ENCODE measurements at regions not wholly inside any gene's neighbourhood (a gene's known extent, or its start where the extent isn't known, plus 50 kb on each side); places are given as distances from the start of the nearest gene placed in this dataset.
A peak's percentile ranks its signal among the peaks of the same experiment; 100 is the strongest.

DNA sequence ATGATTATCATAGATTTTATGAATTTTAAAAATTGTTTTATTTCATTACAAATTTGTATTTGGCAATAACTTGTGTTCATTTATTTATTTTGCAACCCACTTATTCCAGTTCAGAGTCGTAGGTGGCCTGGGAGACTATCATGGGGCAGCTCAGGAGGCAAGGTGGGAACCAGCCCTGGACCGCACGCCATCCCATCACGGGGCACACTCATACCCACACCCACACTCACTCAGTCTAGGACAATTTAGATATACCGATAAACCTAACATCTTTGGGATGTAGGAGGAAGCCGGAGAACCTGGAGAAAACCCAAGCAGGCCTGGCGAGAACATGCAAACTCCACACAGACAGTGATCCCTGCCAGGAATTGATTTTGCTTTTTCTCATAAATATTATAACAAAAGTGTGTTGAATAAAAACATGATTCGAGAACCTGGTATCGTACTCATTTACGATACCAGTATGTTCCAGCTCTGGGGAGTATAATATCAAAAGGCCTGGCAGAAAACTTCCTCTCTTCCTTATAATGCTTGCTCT lies 205.3 kb downstream of the NFKBIZ start:
- H3K9ac ChIP-seq: no peak overlapping the region
- H3K4me1 ChIP-seq (ENCODE audit: low read depth, poor library complexity, severe bottlenecking): peaks cover 33% of the 10 kb centered on the region
- H3K4me2 ChIP-seq: no peak overlapping the region
- no peaks in the 10 kb centered on the region for H3K36me3 ChIP-seq (ENCODE audit: insufficient read depth)
- no peak overlapping the region for H3K27ac ChIP-seq
- no peaks in the 10 kb centered on the region for H3K79me2 ChIP-seq (ENCODE audit: insufficient read depth, low read depth)
- no peak overlapping the region for H3K4me3 ChIP-seq (IDR thresholded peaks at IDR 0.05; ENCODE audit: insufficient read depth, low read depth, low read length)
- TF ChIP-seq, protein P1, sequence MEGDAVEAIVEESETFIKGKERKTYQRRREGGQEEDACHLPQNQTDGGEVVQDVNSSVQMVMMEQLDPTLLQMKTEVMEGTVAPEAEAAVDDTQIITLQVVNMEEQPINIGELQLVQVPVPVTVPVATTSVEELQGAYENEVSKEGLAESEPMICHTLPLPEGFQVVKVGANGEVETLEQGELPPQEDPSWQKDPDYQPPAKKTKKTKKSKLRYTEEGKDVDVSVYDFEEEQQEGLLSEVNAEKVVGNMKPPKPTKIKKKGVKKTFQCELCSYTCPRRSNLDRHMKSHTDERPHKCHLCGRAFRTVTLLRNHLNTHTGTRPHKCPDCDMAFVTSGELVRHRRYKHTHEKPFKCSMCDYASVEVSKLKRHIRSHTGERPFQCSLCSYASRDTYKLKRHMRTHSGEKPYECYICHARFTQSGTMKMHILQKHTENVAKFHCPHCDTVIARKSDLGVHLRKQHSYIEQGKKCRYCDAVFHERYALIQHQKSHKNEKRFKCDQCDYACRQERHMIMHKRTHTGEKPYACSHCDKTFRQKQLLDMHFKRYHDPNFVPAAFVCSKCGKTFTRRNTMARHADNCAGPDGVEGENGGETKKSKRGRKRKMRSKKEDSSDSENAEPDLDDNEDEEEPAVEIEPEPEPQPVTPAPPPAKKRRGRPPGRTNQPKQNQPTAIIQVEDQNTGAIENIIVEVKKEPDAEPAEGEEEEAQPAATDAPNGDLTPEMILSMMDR (conservative IDR thresholded peaks at IDR 0.05; ENCODE audit: low read depth, low read length): no peak
- no peak overlapping the region for H2AFZ ChIP-seq (ENCODE audit: low read depth)
- H4K20me1 ChIP-seq (ENCODE audit: insufficient read depth): no peaks in the 10 kb centered on the region
- H3K27me3 ChIP-seq (ENCODE audit: insufficient read depth, low read depth): no peaks in the 10 kb centered on the region

DNA sequence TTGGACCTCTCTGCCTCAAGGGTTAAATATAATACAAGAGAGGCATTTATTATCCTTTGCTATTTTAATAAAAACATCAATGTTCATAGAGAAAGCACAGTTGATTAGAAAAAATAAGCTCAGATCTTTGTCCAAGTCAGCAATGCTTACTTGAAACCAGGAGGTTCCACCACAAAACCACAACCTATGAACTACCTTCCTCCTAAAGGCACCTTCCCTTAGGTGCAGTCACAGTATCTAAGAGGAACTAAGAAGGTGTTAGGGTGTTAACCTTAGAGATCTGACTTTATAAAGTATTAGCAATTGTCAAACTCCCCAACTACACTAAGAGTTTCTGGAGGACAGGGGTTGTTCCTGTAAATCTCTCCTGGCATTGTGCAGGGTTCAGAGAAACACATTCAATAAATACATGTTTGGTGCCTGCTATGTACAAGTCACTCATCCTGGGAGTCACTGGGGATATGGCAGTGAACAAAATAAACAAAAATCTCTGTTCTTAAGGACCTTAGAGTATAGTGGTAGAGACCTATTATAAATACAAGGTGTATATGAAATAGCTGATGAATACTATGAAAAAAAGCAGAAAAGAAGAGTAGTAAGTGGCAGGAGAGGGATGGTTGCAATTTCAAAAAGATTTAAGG lies 208.6 kb downstream of the NFKBIZ start:
- Histone ChIP-seq H3K4me3 (IDR thresholded peaks at IDR 0.05; ENCODE audit: insufficient read depth, low read depth, low read length) (no peak overlapping the region), H2AFZ (ENCODE audit: low read depth) (no peak overlapping the region), H3K79me2 (ENCODE audit: insufficient read depth, low read depth) (no peaks in the 10 kb centered on the region), H3K4me2 (peak overlapping the region; percentile 62), H3K36me3 (ENCODE audit: insufficient read depth) (no peaks in the 10 kb centered on the region), H3K27me3 (ENCODE audit: insufficient read depth, low read depth) (no peaks in the 10 kb centered on the region), H3K9ac (no peak overlapping the region), H3K27ac (no peak overlapping the region), H4K20me1 (ENCODE audit: insufficient read depth) (no peaks in the 10 kb centered on the region), H3K4me1 (ENCODE audit: low read depth, poor library complexity, severe bottlenecking) (peaks cover 55% of the 10 kb centered on the region)
- TF ChIP-seq, protein P1 (conservative IDR thresholded peaks at IDR 0.05; ENCODE audit: low read depth, low read length): no peak

DNA sequence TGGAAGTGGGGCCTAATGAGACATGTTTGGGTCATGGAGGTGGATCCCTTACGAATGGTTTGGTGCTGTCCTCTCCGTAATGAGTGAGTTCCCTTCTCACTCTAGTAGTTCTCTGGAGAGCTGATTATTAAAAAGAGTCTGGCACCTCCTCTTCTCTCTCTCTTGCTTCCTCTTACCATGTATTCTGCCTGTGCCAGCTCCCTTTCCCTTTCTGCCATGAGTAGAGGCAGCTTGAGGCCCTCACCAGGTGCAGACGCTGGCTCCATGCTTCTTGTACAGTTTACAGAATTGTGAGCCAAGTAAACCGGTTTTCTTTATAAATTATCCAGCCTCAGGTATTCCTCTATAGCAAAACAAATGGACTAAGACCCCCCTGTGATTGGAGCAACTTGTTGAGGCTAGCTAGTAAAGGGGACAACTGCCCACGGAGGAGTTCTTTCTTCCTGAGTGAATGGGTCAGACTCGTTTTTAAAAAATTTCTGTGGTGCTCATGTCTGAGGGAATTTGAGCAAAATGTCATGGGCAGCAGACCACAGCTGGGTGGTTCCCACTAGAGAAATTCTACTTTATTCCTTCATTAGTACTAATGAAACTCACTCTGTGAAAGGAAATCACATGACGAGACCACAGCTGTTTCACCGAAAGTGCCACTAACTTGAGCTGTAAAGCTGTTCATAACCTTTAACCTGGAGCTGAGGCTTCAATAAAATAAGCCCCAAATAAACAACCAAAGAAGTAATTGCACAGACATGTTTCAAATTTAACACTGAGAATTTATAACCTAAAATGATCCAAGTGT lies 210.0 kb downstream of the NFKBIZ start:
- no peak overlapping the region for H3K9ac ChIP-seq
- H3K4me3 ChIP-seq (IDR thresholded peaks at IDR 0.05; ENCODE audit: insufficient read depth, low read depth, low read length): no peak overlapping the region
- H3K27ac ChIP-seq: peak overlapping the region; percentile 37; the same call in 1 of the 2 replicates
- H3K4me2 ChIP-seq: peak overlapping the region; percentile 62
- no peak overlapping the region for H2AFZ ChIP-seq (ENCODE audit: low read depth)
- H3K79me2 ChIP-seq (ENCODE audit: insufficient read depth, low read depth): no peaks in the 10 kb centered on the region
- no peaks in the 10 kb centered on the region for H3K27me3 ChIP-seq (ENCODE audit: insufficient read depth, low read depth)
- H3K4me1 ChIP-seq (ENCODE audit: low read depth, poor library complexity, severe bottlenecking): peaks cover 55% of the 10 kb centered on the region
- no peaks in the 10 kb centered on the region for H4K20me1 ChIP-seq (ENCODE audit: insufficient read depth)
- H3K36me3 ChIP-seq (ENCODE audit: insufficient read depth): no peaks in the 10 kb centered on the region
- TF ChIP-seq, protein P1 (conservative IDR thresholded peaks at IDR 0.05; ENCODE audit: low read depth, low read length): no peak

DNA sequence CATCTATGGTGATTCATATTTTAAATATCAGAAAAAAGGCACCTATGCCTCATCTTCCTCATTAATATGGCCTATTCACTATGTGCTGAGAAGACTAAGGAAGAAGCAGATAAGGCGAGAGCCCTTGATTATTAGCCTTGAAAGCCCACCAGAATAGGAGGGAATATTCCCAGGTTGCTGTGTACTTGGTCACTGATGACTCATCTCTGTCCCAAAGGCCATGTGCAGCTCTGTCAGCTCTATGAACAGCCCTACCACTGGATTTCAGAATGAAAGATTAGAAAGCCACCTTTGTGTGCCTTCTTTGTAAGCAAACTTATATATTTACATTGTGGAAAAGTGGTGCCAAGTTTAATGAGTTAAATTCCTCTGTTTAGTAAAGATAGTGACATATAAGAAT lies 211.5 kb downstream of the NFKBIZ start:
- no peaks in the 10 kb centered on the region for H3K36me3 ChIP-seq (ENCODE audit: insufficient read depth)
- H4K20me1 ChIP-seq (ENCODE audit: insufficient read depth): no peaks in the 10 kb centered on the region
- H3K4me3 ChIP-seq (IDR thresholded peaks at IDR 0.05; ENCODE audit: insufficient read depth, low read depth, low read length): no peak overlapping the region
- peaks cover 55% of the 10 kb centered on the region for H3K4me1 ChIP-seq (ENCODE audit: low read depth, poor library complexity, severe bottlenecking)
- no peak overlapping the region for H3K27ac ChIP-seq
- TF ChIP-seq, protein P1 (conservative IDR thresholded peaks at IDR 0.05; ENCODE audit: low read depth, low read length): no peak
- no peaks in the 10 kb centered on the region for H3K79me2 ChIP-seq (ENCODE audit: insufficient read depth, low read depth)
- no peak overlapping the region for H2AFZ ChIP-seq (ENCODE audit: low read depth)
- no peaks in the 10 kb centered on the region for H3K27me3 ChIP-seq (ENCODE audit: insufficient read depth, low read depth)
- no peak overlapping the region for H3K9ac ChIP-seq
- peak overlapping the region; percentile 34; the same call in 1 of the 2 replicates for H3K4me2 ChIP-seq
